HCT116 (cell line): ENCODE measurements at regions not wholly inside any gene's neighbourhood (a gene's known extent, or its start where the extent isn't known, plus 50 kb on each side); places are given as distances from the start of the nearest gene placed in this dataset.

Source experiments
- ATAC-seq: fragments of 200-7000 bp; cut with Tn5 transposase; 2 replicates; pipeline ENCODE4 v1.9.1; 2020; ENCODE audit warnings: mild to moderate bottlenecking, moderate library complexity
- BruUV-seq: library from RNA; stranded (reverse); fragments of 400-500 nt; replicated peaks from 2 replicates; lab custom pipeline; 2021; lab: Mats Ljungman, UMichigan
- CTCF ChIA-PET: fragments of 300-600 bp; sonication (Branson Sonifier 250); formaldehyde crosslinking; loops from one replicate; lab custom pipeline; 2021; ENCODE audit warnings: antibody characterized with exemption; lab: Charles Lee
- POLR2A ChIA-PET: fragments of 300-600, 350-600 bp; sonication (Branson Sonifier 250); formaldehyde crosslinking; loops from one replicate; lab custom pipeline; 2021; ENCODE audit warnings: antibody characterized with exemption; lab: Charles Lee
- RAD21 ChIA-PET, 2 experiments: fragments of 300-600 bp; sonication (Branson Sonifier 250); formaldehyde crosslinking; loops; one replicate each; lab custom pipeline; 2023; ENCODE audit warnings: low total read pairs in 2 of 2; ENCODE audit not compliant: uncharacterized antibody in 2 of 2, unreplicated experiment in 2 of 2, low non-redundant PET in 1 of 2; lab: Charles Lee
- DNase-seq: peaks from one replicate; pipeline ENCODE4 v3.0.0-alpha.2; 2010; ENCODE audit warnings: low read depth, low spot score
- H2AFZ ChIP-seq: fragments of 200-600 bp; shearing (Covaris generic), sonication (generic); 2 replicates; pipeline ENCODE4 v1.6.1; 2017; ENCODE audit warnings: low read depth, mixed run types, mixed read lengths, antibody characterized with exemption, low read length; ENCODE audit not compliant: poor library complexity, severe bottlenecking
- H3K27ac ChIP-seq: 2 replicates; pipeline ENCODE4 v1.5.1; 2012; ENCODE audit warnings: low read depth, low read length
- H3K27me3 ChIP-seq: fragments of 200-600 bp; sonication (generic); 2 replicates; pipeline ENCODE4 v1.6.1; 2016; ENCODE audit warnings: mixed run types, low read length, mixed read lengths; ENCODE audit not compliant: insufficient read depth
- H3K36me3 ChIP-seq, 2 experiments: fragments of 200-500 bp in 1 of 2; fragments of 200-600 bp in 1 of 2; sonication (Bioruptor generic) in 1 of 2; sonication (generic) in 1 of 2; 2 replicates each; pipeline versions ENCODE4 v1.5.1 to v1.6.1; 2014 to 2016; ENCODE audit warnings: low read length in 2 of 2, inconsistent platforms in 1 of 2, mixed read lengths in 1 of 2, mixed run types in 1 of 2; ENCODE audit not compliant: insufficient read depth in 2 of 2, control insufficient read depth in 1 of 2
- H3K4me1 ChIP-seq, 2 experiments: fragments of 200-600 bp in 1 of 2; sonication (generic) in 1 of 2; 2 replicates each; pipeline versions ENCODE4 v1.5.1 to v1.6.1; 2012 to 2017; ENCODE audit warnings: low read length in 2 of 2, inconsistent platforms in 1 of 2, mild to moderate bottlenecking in 1 of 2, mixed read lengths in 1 of 2, mixed run types in 1 of 2, moderate library complexity in 1 of 2; ENCODE audit not compliant: insufficient read depth in 2 of 2, control insufficient read depth in 1 of 2
- H3K4me2 ChIP-seq: fragments of 200-600 bp; sonication (generic); 2 replicates; pipeline ENCODE4 v1.6.1; 2017; ENCODE audit warnings: mixed run types, low read length, mixed read lengths
- H3K4me3 ChIP-seq, 2 experiments: fragments of 200-600 bp in 1 of 2; sonication (generic) in 1 of 2; replicated peaks in 1 of 2; 2 replicates each; pipeline ENCODE4 v1.5.1; 2011 to 2016; ENCODE audit warnings: low read length in 2 of 2, control low read depth in 1 of 2, low read depth in 1 of 2, mild to moderate bottlenecking in 1 of 2, mixed read lengths in 1 of 2, mixed run types in 1 of 2
- H3K79me2 ChIP-seq: fragments of 200-600 bp; sonication (generic); 2 replicates; pipeline ENCODE4 v1.6.1; 2017; ENCODE audit warnings: mild to moderate bottlenecking, mixed run types, low read length, moderate library complexity, mixed read lengths; ENCODE audit not compliant: insufficient read depth
- H3K9ac ChIP-seq: fragments of 200-600 bp; sonication (generic); 2 replicates; pipeline ENCODE4 v1.6.1; 2016; ENCODE audit warnings: low read length, mixed read lengths
- H3K9me2 ChIP-seq: fragments of 200-600 bp; sonication (generic), shearing (Covaris generic); 2 replicates; pipeline ENCODE4 v1.6.1; 2017; ENCODE audit warnings: mixed run types, mild to moderate bottlenecking, moderate library complexity; ENCODE audit not compliant: insufficient read depth
- H3K9me3 ChIP-seq, 2 experiments: fragments of 200-500 bp in 1 of 2; fragments of 200-600 bp in 1 of 2; sonication (Bioruptor generic) in 1 of 2; sonication (generic) in 1 of 2; 2 replicates each; pipeline ENCODE4 v1.6.1; 2014 to 2017; ENCODE audit warnings: low read length in 2 of 2, mixed read lengths in 2 of 2, inconsistent platforms in 1 of 2, low read depth in 1 of 2, mild to moderate bottlenecking in 1 of 2, mixed run types in 1 of 2, moderate library complexity in 1 of 2; ENCODE audit not compliant: control insufficient read depth in 1 of 2, insufficient read depth in 1 of 2
- H4K20me1 ChIP-seq: fragments of 200-600 bp; sonication (generic), shearing (Covaris generic); 2 replicates; pipeline ENCODE4 v1.6.1; 2017; ENCODE audit warnings: mixed run types, mild to moderate bottlenecking, moderate library complexity; ENCODE audit not compliant: insufficient read depth
- CEBPB ChIP-seq: IDR thresholded peaks from 2 replicates; pipeline ENCODE4 v1.6.1; 2012; ENCODE audit warnings: low read depth
- EZH2 ChIP-seq: fragments of 200-600 bp; sonication (generic); IDR thresholded peaks from 2 replicates; pipeline ENCODE4 v1.6.1; 2017; ENCODE audit warnings: antibody characterized with exemption, mixed run types
- EZH2phosphoT487 ChIP-seq: fragments of 200-600 bp; IDR thresholded peaks from 2 replicates; pipeline ENCODE4 v1.6.1; 2018; ENCODE audit warnings: antibody characterized with exemption, borderline replicate concordance
- FOSL1 ChIP-seq: IDR thresholded peaks from 2 replicates; pipeline ENCODE4 v1.6.1; 2012; ENCODE audit warnings: low read depth
- JUND ChIP-seq: IDR thresholded peaks from 2 replicates; pipeline ENCODE4 v1.6.1; 2012
- POLR2A ChIP-seq: IDR thresholded peaks from 2 replicates; pipeline ENCODE4 v1.7.0; 2011; ENCODE audit warnings: borderline replicate concordance; ENCODE audit not compliant: insufficient read depth, insufficient read length; ENCODE audit errors: extremely low read depth
- RAD21 ChIP-seq: IDR thresholded peaks from 2 replicates; pipeline ENCODE4 v1.6.1; 2012; ENCODE audit warnings: low read depth, mild to moderate bottlenecking
- SIN3A ChIP-seq: IDR thresholded peaks from 2 replicates; pipeline ENCODE4 v1.6.1; 2012; ENCODE audit warnings: low read depth
- SP1 ChIP-seq: IDR thresholded peaks from 2 replicates; pipeline ENCODE4 v1.6.1; 2012; ENCODE audit warnings: low read depth
- SRF ChIP-seq: IDR thresholded peaks from 2 replicates; pipeline ENCODE4 v1.6.1; 2012; ENCODE audit warnings: low read depth
- TCF7L2 ChIP-seq: IDR thresholded peaks from 2 replicates; pipeline ENCODE4 v1.7.0; 2011; ENCODE audit warnings: borderline replicate concordance, inconsistent platforms; ENCODE audit not compliant: insufficient read depth, insufficient read length; ENCODE audit errors: extremely low read depth
- YY1 ChIP-seq: IDR thresholded peaks from 2 replicates; pipeline ENCODE4 v1.6.1; 2011; ENCODE audit warnings: low read length, low read depth, moderate library complexity, mild to moderate bottlenecking; ENCODE audit not compliant: insufficient replicate concordance; ENCODE audit errors: extremely low read depth
- ZFX ChIP-seq: fragments of 450-650 bp; IDR thresholded peaks from 2 replicates; pipeline ENCODE4 v1.6.1; 2017
- ZNF274 ChIP-seq: fragments of 200-500 bp; sonication (Bioruptor generic); IDR thresholded peaks from 2 replicates; pipeline ENCODE4 v1.6.1; 2014; ENCODE audit warnings: mild to moderate bottlenecking, low read depth, low read length, inconsistent platforms
- intact Hi-C: fragments of 100-400 bp; cut with micrococcal nuclease; formaldehyde crosslinking; loops from 2 replicates; pipeline ENCODE4 v1.10.0; 2022
- TF ChIP-seq, protein P1 (sequence below), 3 experiments: fragments of 200-600 bp in 1 of 3; sonication (generic) in 1 of 3; IDR thresholded peaks in 2 of 3; conservative IDR thresholded peaks in 1 of 3; 2 replicates each; pipeline ENCODE4 v1.5.1; 2012 to 2017; ENCODE audit warnings: low read depth in 2 of 3, low read length in 2 of 3, antibody characterized with exemption in 1 of 3, borderline replicate concordance in 1 of 3, control low read depth in 1 of 3, mild to moderate bottlenecking in 1 of 3, mixed read lengths in 1 of 3, mixed run types in 1 of 3, moderate library complexity in 1 of 3; ENCODE audit not compliant: insufficient read depth in 1 of 3
- TF ChIP-seq, protein P2 (sequence below): IDR thresholded peaks from 2 replicates; pipeline ENCODE4 v1.6.1; 2011; ENCODE audit warnings: mild to moderate bottlenecking, low read length, moderate library complexity; ENCODE audit not compliant: insufficient replicate concordance; ENCODE audit errors: extremely low read depth
- TF ChIP-seq, protein P3 (sequence below): IDR thresholded peaks from 2 replicates; pipeline ENCODE4 v1.6.1; 2012
- TF ChIP-seq, protein P4 (sequence below): IDR thresholded peaks from 2 replicates; pipeline ENCODE4 v1.6.1; 2012

DNA sequence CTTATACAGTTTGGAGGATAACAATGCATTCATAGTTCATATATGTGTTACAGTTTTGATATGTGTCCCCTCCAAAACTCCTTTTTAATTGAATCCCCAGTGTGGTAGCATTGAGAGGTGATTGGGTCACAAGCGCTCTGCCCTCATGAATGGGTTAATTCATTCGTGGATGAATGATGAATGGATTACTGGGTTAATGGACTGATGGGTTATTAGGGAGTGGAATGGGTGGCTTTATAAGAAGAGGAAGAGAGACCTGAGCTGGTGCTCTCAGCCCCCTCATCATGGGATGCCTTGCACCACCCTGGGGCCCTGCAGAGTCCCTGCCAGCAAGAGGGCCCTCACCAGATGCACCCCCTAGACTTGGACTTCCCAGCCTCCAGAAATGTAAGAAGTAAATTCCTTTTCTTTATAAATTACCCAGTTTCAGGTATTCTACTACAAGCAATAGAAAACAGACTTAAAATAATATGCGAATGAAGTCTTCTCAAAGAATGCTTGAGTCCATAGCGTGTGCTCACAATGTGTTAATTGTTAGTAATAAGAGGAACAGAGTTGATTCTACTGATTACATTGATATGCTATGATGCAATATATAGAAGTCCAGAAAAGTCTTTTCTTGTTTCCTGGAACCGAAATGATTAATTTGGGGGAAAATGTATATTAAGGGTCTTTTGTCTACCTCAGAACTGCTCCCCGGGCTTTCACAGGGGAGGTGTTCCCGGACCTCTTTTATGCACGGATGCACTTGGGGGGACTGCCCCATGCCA is 190.2 kb downstream of the ERCC6L2 start (continued):
- no peak for TF ChIP-seq EZH2
- TF ChIP-seq ZNF274, result no peak
- TF ChIP-seq POLR2A, result no peak

DNA sequence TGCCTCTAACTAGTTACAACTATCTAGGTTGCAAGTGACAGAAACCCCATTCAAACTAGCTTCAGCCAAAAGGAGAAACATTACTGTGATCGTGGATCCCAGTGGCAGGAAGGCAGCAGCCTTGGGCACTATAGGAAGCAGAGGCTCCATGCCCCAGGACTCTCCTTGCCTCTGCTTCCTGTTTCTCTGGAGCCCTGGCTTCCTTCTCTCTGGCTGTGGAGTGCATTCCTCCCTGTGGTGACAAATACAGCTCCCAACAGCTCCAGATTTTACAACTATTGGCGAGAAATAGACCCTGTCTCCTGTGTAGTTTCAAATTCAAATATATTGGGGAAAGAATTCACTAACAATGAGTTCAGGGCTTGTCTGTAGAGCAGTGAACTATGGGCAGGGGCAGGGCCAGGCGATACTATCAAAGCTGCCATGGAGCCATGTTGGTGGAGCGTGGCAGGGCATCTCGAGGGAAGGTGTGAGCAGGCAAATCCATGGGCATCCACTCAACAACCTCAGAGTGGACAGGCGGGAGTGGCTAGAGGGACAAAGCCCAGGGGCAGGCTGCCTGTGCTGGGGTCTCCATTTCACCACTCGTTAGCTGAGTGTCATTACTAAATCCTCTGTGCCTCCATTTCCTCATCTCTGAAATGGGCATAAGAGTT is 189.5 kb downstream of the ERCC6L2 start:
- intact Hi-C loops, result no loop called here
- Histone ChIP-seq H3K9ac (no peak overlapping the region), H3K36me3 (no peaks in the 10 kb centered on the region), H3K27me3 (no peaks in the 10 kb centered on the region), H3K27ac (no peak overlapping the region), H3K4me2 (no peak overlapping the region), H2AFZ (no peak overlapping the region), H3K9me2 (no peaks in the 10 kb centered on the region), H3K9me3 (no peaks in the 10 kb centered on the region), H4K20me1 (no peaks in the 10 kb centered on the region), H3K4me1 (peaks cover 0 to 4% of the 10 kb centered on the region in 2 experiments; a peak in 1 of 4 replicates), H3K4me3 (no peak overlapping the region), H3K79me2 (no peaks in the 10 kb centered on the region)
- ATAC-seq, result no peak
- ChIA-PET POLR2A (no interaction called here), CTCF (no interaction called here), RAD21 (no interaction called here)
- no peak for DNase-seq
- BruUV-seq, result no TSS peak
- TF ChIP-seq ZFX, result no peak
- TF ChIP-seq, protein P1, sequence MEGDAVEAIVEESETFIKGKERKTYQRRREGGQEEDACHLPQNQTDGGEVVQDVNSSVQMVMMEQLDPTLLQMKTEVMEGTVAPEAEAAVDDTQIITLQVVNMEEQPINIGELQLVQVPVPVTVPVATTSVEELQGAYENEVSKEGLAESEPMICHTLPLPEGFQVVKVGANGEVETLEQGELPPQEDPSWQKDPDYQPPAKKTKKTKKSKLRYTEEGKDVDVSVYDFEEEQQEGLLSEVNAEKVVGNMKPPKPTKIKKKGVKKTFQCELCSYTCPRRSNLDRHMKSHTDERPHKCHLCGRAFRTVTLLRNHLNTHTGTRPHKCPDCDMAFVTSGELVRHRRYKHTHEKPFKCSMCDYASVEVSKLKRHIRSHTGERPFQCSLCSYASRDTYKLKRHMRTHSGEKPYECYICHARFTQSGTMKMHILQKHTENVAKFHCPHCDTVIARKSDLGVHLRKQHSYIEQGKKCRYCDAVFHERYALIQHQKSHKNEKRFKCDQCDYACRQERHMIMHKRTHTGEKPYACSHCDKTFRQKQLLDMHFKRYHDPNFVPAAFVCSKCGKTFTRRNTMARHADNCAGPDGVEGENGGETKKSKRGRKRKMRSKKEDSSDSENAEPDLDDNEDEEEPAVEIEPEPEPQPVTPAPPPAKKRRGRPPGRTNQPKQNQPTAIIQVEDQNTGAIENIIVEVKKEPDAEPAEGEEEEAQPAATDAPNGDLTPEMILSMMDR (IDR thresholded peaks at IDR 0.05 in 2 of 3, conservative IDR thresholded peaks at IDR 0.05 in 1 of 3; ENCODE audit: borderline replicate concordance in 1 of 3, insufficient read depth in 1 of 3, low read depth in 2 of 3, low read length in 2 of 3), result no peak
- TF ChIP-seq SRF, result no peak
- TF ChIP-seq YY1, result no peak
- TF ChIP-seq, protein P2, sequence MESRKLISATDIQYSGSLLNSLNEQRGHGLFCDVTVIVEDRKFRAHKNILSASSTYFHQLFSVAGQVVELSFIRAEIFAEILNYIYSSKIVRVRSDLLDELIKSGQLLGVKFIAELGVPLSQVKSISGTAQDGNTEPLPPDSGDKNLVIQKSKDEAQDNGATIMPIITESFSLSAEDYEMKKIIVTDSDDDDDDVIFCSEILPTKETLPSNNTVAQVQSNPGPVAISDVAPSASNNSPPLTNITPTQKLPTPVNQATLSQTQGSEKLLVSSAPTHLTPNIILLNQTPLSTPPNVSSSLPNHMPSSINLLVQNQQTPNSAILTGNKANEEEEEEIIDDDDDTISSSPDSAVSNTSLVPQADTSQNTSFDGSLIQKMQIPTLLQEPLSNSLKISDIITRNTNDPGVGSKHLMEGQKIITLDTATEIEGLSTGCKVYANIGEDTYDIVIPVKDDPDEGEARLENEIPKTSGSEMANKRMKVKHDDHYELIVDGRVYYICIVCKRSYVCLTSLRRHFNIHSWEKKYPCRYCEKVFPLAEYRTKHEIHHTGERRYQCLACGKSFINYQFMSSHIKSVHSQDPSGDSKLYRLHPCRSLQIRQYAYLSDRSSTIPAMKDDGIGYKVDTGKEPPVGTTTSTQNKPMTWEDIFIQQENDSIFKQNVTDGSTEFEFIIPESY, result no peak
- no peak for TF ChIP-seq SIN3A
- TF ChIP-seq, protein P3, sequence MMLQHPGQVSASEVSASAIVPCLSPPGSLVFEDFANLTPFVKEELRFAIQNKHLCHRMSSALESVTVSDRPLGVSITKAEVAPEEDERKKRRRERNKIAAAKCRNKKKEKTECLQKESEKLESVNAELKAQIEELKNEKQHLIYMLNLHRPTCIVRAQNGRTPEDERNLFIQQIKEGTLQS, result no peak
- no peak for TF ChIP-seq RAD21
- TF ChIP-seq TCF7L2, result no peak
- TF ChIP-seq JUND, result no peak
- no peak for TF ChIP-seq ZNF274
- no peak for TF ChIP-seq SP1
- TF ChIP-seq, protein P4, sequence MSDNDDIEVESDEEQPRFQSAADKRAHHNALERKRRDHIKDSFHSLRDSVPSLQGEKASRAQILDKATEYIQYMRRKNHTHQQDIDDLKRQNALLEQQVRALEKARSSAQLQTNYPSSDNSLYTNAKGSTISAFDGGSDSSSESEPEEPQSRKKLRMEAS, result no peak
- TF ChIP-seq EZH2phosphoT487, result no peak
- no peak for TF ChIP-seq FOSL1
- TF ChIP-seq CEBPB, result no peak
